HG02642 (cell line): ENCODE measurements at regions not wholly inside any gene's neighbourhood (a gene's known extent, or its start where the extent isn't known, plus 50 kb on each side); places are given as distances from the start of the nearest gene placed in this dataset.

Experiments
- ATAC-seq: cut with Tn5 transposase; IDR thresholded peaks from one replicate; pipeline ENCODE4 v1.9.1; 2021; ENCODE audit warnings: mild to moderate bottlenecking; ENCODE audit not compliant: unreplicated experiment, poor library complexity

GRCh38 chr12:127389923-127390322 is 877.0 kb upstream of the TMEM132C start:
- ATAC-seq, result no peak

- no peak for ATAC-seq
Measured at GRCh38 chr12:127393465-127393864, 873.5 kb upstream of the TMEM132C start.

- no peak for ATAC-seq
Measured at GRCh38 chr12:127393896-127394295, 873.1 kb upstream of the TMEM132C start.

- no peak for ATAC-seq
Measured at GRCh38 chr12:127396734-127397133, 870.2 kb upstream of the TMEM132C start.

- no peak for ATAC-seq
Measured at GRCh38 chr12:127398016-127398710, 868.8 kb upstream of the TMEM132C start.

- no peak for ATAC-seq
Measured at GRCh38 chr12:127399451-127399850, 867.5 kb upstream of the TMEM132C start.

GRCh38 chr12:127400221-127400620 is 866.7 kb upstream of the TMEM132C start:
- no peak for ATAC-seq

- ATAC-seq, result no peak
Measured at GRCh38 chr12:127401005-127401404, 866.0 kb upstream of the TMEM132C start.

- no peak for ATAC-seq
Measured at GRCh38 chr12:127401536-127401935, 865.4 kb upstream of the TMEM132C start.

GRCh38 chr12:127411166-127411915 is 855.6 kb upstream of the TMEM132C start:
- ATAC-seq, result no peak

- no peak for ATAC-seq
Measured at GRCh38 chr12:127411981-127412380, 855.0 kb upstream of the TMEM132C start.

- ATAC-seq, result no peak
Measured at GRCh38 chr12:127412866-127413265, 854.1 kb upstream of the TMEM132C start.

- no peak for ATAC-seq
Measured at GRCh38 chr12:127414186-127414585, 852.8 kb upstream of the TMEM132C start.

GRCh38 chr12:127414636-127415035 is 852.3 kb upstream of the TMEM132C start:
- no peak for ATAC-seq

GRCh38 chr12:127416796-127417195 is 850.2 kb upstream of the TMEM132C start:
- no peak for ATAC-seq

GRCh38 chr12:127419111-127419510 is 847.9 kb upstream of the TMEM132C start:
- no peak for ATAC-seq

GRCh38 chr12:127421614-127422013 is 845.4 kb upstream of the TMEM132C start:
- ATAC-seq, result no peak

GRCh38 chr12:127422935-127423566 is 843.9 kb upstream of the TMEM132C start:
- no peak for ATAC-seq

GRCh38 chr12:127425474-127425873 is 841.5 kb upstream of the TMEM132C start:
- ATAC-seq, result no peak

GRCh38 chr12:127428420-127428819 is 838.5 kb upstream of the TMEM132C start:
- ATAC-seq, result no peak

GRCh38 chr12:127429551-127430285 is 837.3 kb upstream of the TMEM132C start:
- no peak for ATAC-seq
